Stimulated activated CD4-positive, alpha-beta T cell treated with anti-CD3 and anti-CD28 coated beads, Interleukin-2, amount 100 ng/mL, for 48 hours (primary cell): ENCODE measurements at regions not wholly inside any gene's neighbourhood (a gene's known extent, or its start where the extent isn't known, plus 50 kb on each side); places are given as distances from the start of the nearest gene placed in this dataset.
"Not testable (repeated sequence)": the region's sequence is repeated elsewhere in the genome, so short reads cannot be mapped to it uniquely, and the experiment has no call there.

Experiments used
- DNase-seq, 2 donors: peaks; one replicate each; pipeline ENCODE4 v3.0.0-alpha.2; 2020

GRCh38 chr10:123323884-123324283, 169.7 kb downstream of the BUB3 start:
- no peak for DNase-seq

GRCh38 chr10:123325663-123326190, 171.5 kb downstream of the BUB3 start:
- no peak for DNase-seq

GRCh38 chr10:123326674-123327073, 172.5 kb downstream of the BUB3 start:
- DNase-seq: no peak

GRCh38 chr10:123327450-123327849, 173.2 kb downstream of the BUB3 start:
- DNase-seq: no peak

- DNase-seq: no peak
These were observed 173.7 kb downstream of the BUB3 start for GRCh38 chr10:123327896-123328295.

GRCh38 chr10:123331438-123331837, 177.2 kb downstream of the BUB3 start:
- no peak for DNase-seq

GRCh38 chr10:123346581-123346980, 192.4 kb downstream of the BUB3 start:
- no peak for DNase-seq

GRCh38 chr10:123348691-123349572, 194.7 kb downstream of the BUB3 start:
- DNase-seq: no peak

GRCh38 chr10:123351715-123352114, 197.5 kb downstream of the BUB3 start:
- no peak for DNase-seq

- no peak for DNase-seq
These were observed 200.3 kb downstream of the BUB3 start for GRCh38 chr10:123354521-123354920.

GRCh38 chr10:123355748-123356481, 201.7 kb downstream of the BUB3 start:
- DNase-seq: no peak

- DNase-seq: no peak
These were observed 202.6 kb downstream of the BUB3 start for GRCh38 chr10:123356799-123357198.

- DNase-seq: no peak
These were observed 203.3 kb downstream of the BUB3 start for GRCh38 chr10:123357421-123357930.

- DNase-seq: no peak
These were observed 205.3 kb downstream of the BUB3 start for GRCh38 chr10:123359539-123359938.

- DNase-seq: no peak
These were observed 207.6 kb downstream of the BUB3 start for GRCh38 chr10:123361832-123362231.

- no peak for DNase-seq
These were observed 213.0 kb downstream of the BUB3 start for GRCh38 chr10:123367195-123367594.

GRCh38 chr10:123371626-123372025, 217.4 kb downstream of the BUB3 start:
- not testable (repeated sequence) for DNase-seq

GRCh38 chr10:123373591-123373990, 219.4 kb downstream of the BUB3 start:
- no peak for DNase-seq

- no peak for DNase-seq
These were observed 220.9 kb downstream of the BUB3 start for GRCh38 chr10:123375097-123375496.

GRCh38 chr10:123375738-123376137, 221.5 kb downstream of the BUB3 start:
- DNase-seq: no peak

GRCh38 chr10:123377883-123378282, 223.7 kb downstream of the BUB3 start:
- DNase-seq: no peak

- DNase-seq: no peak
These were observed 224.1 kb downstream of the BUB3 start for GRCh38 chr10:123378302-123378701.

- no peak for DNase-seq
These were observed 225.0 kb downstream of the BUB3 start for GRCh38 chr10:123379156-123379555.
